Suprapubic skin (tissue), 4 donors: ENCODE measurements at regions not wholly inside any gene's neighbourhood (a gene's known extent, or its start where the extent isn't known, plus 50 kb on each side); places are given as distances from the start of the nearest gene placed in this dataset.

Experiments used
- DNase-seq, 2 donors: peaks; one replicate each; pipeline ENCODE4 v3.0.0-alpha.2; 2019; ENCODE audit warnings: low spot score in 2 of 2
- H3K27ac ChIP-seq: fragments of 200-600 bp; sonication (generic); one replicate; pipeline ENCODE4 v1.5.1; 2019
- H3K27me3 ChIP-seq: fragments of 200-600 bp; sonication (generic); one replicate; pipeline ENCODE4 v1.5.1; 2019
- H3K36me3 ChIP-seq: fragments of 200-600 bp; sonication (generic); one replicate; pipeline ENCODE4 v1.5.1; 2019
- H3K4me1 ChIP-seq: fragments of 200-600 bp; sonication (generic); one replicate; pipeline ENCODE4 v1.5.1; 2019
- H3K4me3 ChIP-seq: fragments of 200-600 bp; sonication (generic); one replicate; pipeline ENCODE4 v1.5.1; 2019; ENCODE audit warnings: mild to moderate bottlenecking
- H3K9me3 ChIP-seq: fragments of 200-600 bp; sonication (generic); one replicate; pipeline ENCODE4 v1.5.1; 2019
- CTCF ChIP-seq, 2 donors: fragments of 200-600 bp in 1 of 2; fragments of 450-650 bp in 1 of 2; sonication (generic) in 1 of 2; IDR thresholded peaks; one replicate each; pipeline ENCODE4 v1.5.1; 2016 to 2019; ENCODE audit warnings: antibody characterized with exemption in 2 of 2, mild to moderate bottlenecking in 1 of 2, moderate library complexity in 1 of 2
- EP300 ChIP-seq: sonication (generic); formaldehyde crosslinking; IDR thresholded peaks from one replicate; pipeline ENCODE4 v1.6.1; 2017; ENCODE audit warnings: antibody characterized with exemption
- POLR2A ChIP-seq, 2 donors: fragments of 450-650 bp; IDR thresholded peaks; one replicate each; pipeline ENCODE4 v1.6.1; 2017; ENCODE audit warnings: antibody characterized with exemption in 2 of 2, mild to moderate bottlenecking in 2 of 2, moderate library complexity in 2 of 2
- POLR2AphosphoS5 ChIP-seq, 3 donors: sonication (generic); formaldehyde crosslinking; IDR thresholded peaks; one replicate each; pipeline ENCODE4 v1.6.1; 2017; ENCODE audit warnings: antibody characterized with exemption in 3 of 3
- WGBS: methylation state at CpG from one replicate; pipeline ENCODE4 v1.1.5; 2018; 5-methylcytosine and 5-hydroxymethylcytosine counted together

DNA sequence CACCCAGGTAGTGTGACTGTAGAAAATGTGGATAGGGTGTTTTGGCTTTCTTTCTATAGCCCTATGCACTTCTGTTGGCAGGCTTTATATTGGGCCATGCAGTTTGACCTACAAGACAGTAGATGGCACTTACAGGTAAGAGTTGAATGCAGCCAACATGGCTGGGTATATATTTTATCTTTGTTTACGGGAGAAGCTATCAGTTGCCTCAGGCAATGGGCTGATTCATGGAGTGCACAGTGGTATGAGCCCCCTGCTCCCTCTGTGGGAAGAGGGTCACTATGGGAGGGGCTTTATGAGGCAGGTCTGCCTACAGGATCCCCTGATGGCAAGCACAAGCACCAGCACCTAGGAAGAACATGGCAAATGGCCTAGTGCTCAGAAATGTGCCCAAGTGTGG lies 301.2 kb upstream of the CDIN1 start:
- WGBS, result 71% methylated on average over 1 of the region's 1 CpG
- peaks cover 12% of the 10 kb centered on the region for H3K9me3 ChIP-seq
- no peak for TF ChIP-seq POLR2AphosphoS5 (IDR thresholded peaks at IDR 0.05)
- no peak for TF ChIP-seq CTCF (IDR thresholded peaks at IDR 0.05)
- no peak for TF ChIP-seq POLR2A (IDR thresholded peaks at IDR 0.05)
- TF ChIP-seq EP300, result no peak
- no peak for DNase-seq
- H3K36me3 ChIP-seq, result no peaks in the 10 kb centered on the region
- no peaks in the 10 kb centered on the region for H3K27me3 ChIP-seq
- no peak overlapping the region for H3K4me3 ChIP-seq
- no peaks in the 10 kb centered on the region for H3K4me1 ChIP-seq
- no peak overlapping the region for H3K27ac ChIP-seq

DNA sequence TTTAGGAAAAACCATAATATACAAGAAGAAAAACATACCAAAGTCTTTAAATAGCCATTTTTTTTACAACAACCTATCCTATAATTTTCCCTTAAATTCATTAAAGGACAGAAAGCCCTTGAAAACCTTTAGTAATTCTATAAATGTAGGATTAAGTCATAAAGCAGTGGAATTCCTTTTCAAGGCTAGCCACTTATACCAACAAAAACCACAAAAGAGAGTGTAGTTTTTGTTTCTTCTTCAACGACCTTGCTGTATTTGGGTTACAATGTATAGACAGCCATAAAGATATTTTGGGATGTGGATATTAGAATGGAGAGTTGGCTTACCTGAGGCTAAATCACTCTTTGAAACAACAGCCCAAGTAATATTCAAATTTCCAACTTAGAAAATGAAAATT lies 296.6 kb upstream of the CDIN1 start:
- WGBS, result 60% methylated on average over 1 of the region's 1 CpG
- Histone ChIP-seq H3K27me3 (no peaks in the 10 kb centered on the region), H3K27ac (no peak overlapping the region), H3K36me3 (no peaks in the 10 kb centered on the region), H3K4me3 (no peak overlapping the region), H3K9me3 (peaks cover 12% of the 10 kb centered on the region), H3K4me1 (no peaks in the 10 kb centered on the region)
- no peak for DNase-seq
- no peak for TF ChIP-seq EP300
- no peak for TF ChIP-seq CTCF (IDR thresholded peaks at IDR 0.05)
- no peak for TF ChIP-seq POLR2AphosphoS5 (IDR thresholded peaks at IDR 0.05)
- TF ChIP-seq POLR2A (IDR thresholded peaks at IDR 0.05), result no peak

DNA sequence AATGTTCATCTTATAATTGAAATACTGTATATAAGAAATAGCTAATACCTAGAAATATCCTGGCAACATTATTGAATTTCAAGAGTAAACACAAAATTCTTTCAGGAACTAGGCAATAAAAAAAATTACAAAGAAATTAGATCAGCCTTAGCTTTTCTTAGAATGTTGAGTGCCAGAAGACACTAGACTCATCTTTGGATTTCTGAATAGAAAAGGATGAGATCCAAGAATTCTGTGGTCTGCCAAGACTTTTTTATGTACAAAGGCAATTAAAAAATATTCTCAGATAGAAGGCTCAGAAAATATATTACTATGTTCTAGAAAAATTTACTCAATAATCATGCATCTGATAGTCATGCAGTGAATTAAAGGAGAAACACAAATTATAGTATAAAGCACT lies 294.5 kb upstream of the CDIN1 start:
- Histone ChIP-seq H3K4me1 (no peaks in the 10 kb centered on the region), H3K27me3 (no peaks in the 10 kb centered on the region), H3K36me3 (no peaks in the 10 kb centered on the region), H3K4me3 (no peak overlapping the region), H3K27ac (no peak overlapping the region), H3K9me3 (no peaks in the 10 kb centered on the region)
- no peak for TF ChIP-seq CTCF (IDR thresholded peaks at IDR 0.05)
- TF ChIP-seq EP300, result no peak
- no peak for TF ChIP-seq POLR2AphosphoS5 (IDR thresholded peaks at IDR 0.05)
- no peak for TF ChIP-seq POLR2A (IDR thresholded peaks at IDR 0.05)
- DNase-seq, result no peak

- Histone ChIP-seq H3K4me1 (no peaks in the 10 kb centered on the region), H3K27me3 (no peaks in the 10 kb centered on the region), H3K36me3 (no peaks in the 10 kb centered on the region), H3K27ac (no peak overlapping the region), H3K9me3 (no peaks in the 10 kb centered on the region), H3K4me3 (no peak overlapping the region)
- TF ChIP-seq CTCF (IDR thresholded peaks at IDR 0.05), result no peak
- no peak for TF ChIP-seq POLR2AphosphoS5 (IDR thresholded peaks at IDR 0.05)
- no peak for TF ChIP-seq POLR2A (IDR thresholded peaks at IDR 0.05)
- no peak for TF ChIP-seq EP300
- 78% methylated on average over 3 of the region's 3 CpGs for WGBS
- no peak for DNase-seq
Observed at GRCh38 chr15:36291501-36291900, 287.9 kb upstream of the CDIN1 start.

DNA sequence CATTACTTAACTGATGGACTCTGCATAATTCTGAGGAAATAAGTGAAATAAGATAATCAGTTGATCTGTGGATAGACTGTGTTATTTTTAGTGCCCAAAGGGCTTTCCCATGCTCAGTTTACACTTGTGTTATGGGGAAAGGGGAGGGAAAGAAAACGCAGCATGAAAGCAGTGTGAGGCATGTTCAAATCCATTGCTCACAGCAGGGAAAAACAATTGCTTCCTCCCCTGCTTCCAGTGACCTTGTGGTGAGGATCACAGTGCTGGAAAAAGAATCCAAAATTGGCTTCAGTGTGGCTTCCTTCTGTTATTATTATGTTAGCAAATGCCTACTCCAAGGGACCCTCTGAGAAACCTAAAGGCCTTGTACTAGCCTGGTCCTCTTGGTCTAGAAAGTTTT lies 285.1 kb upstream of the CDIN1 start:
- Histone ChIP-seq H3K27me3 (no peaks in the 10 kb centered on the region), H3K4me1 (no peaks in the 10 kb centered on the region), H3K4me3 (no peak overlapping the region), H3K36me3 (no peaks in the 10 kb centered on the region), H3K9me3 (no peaks in the 10 kb centered on the region), H3K27ac (no peak overlapping the region)
- TF ChIP-seq POLR2A (IDR thresholded peaks at IDR 0.05) (no peak), CTCF (IDR thresholded peaks at IDR 0.05) (no peak), POLR2AphosphoS5 (IDR thresholded peaks at IDR 0.05) (no peak), EP300 (no peak)
- DNase-seq, result no peak
- WGBS, result 45% methylated on average over 1 of the region's 1 CpG
